Activated CD4-positive, alpha-beta memory T cell treated with anti-CD3 and anti-CD28 coated beads for 36 hours (primary cell): ENCODE measurements at regions not wholly inside any gene's neighbourhood (a gene's known extent, or its start where the extent isn't known, plus 50 kb on each side); places are given as distances from the start of the nearest gene placed in this dataset.

Experiments used
- CTCF ChIA-PET: fragments of 350-600 bp; sonication (Branson Sonifier 250); formaldehyde crosslinking; loops from one replicate; lab custom pipeline; 2021; ENCODE audit warnings: antibody characterized with exemption, inconsistent platforms; lab: Charles Lee
- POLR2A ChIA-PET: fragments of 350-600 bp; sonication (Branson Sonifier 250); formaldehyde crosslinking; loops from one replicate; lab custom pipeline; 2021; ENCODE audit warnings: antibody characterized with exemption; lab: Charles Lee
- DNase-seq: peaks from one replicate; pipeline ENCODE4 v3.0.0-alpha.2; 2020
- H3K27ac Mint-ChIP-seq: one replicate; pipeline ENCODE4 v1.8.0; 2021; ENCODE audit warnings: mixed read lengths
- H3K27me3 Mint-ChIP-seq: one replicate; pipeline ENCODE4 v1.8.0; 2021; ENCODE audit warnings: mixed read lengths
- H3K36me3 Mint-ChIP-seq: one replicate; pipeline ENCODE4 v1.8.0; 2021; ENCODE audit warnings: mixed read lengths
- H3K4me1 Mint-ChIP-seq: one replicate; pipeline ENCODE4 v1.8.0; 2021; ENCODE audit warnings: low read depth, mixed read lengths
- H3K4me3 Mint-ChIP-seq: one replicate; pipeline ENCODE4 v1.8.0; 2021; ENCODE audit warnings: mild to moderate bottlenecking, mixed read lengths
- H3K9me3 Mint-ChIP-seq: one replicate; pipeline ENCODE4 v1.8.0; 2021; ENCODE audit warnings: mixed read lengths
- intact Hi-C: fragments of 100-400 bp; cut with micrococcal nuclease; formaldehyde crosslinking; loops from one replicate; pipeline ENCODE4 v1.15.1; 2023

- H3K4me1 Mint-ChIP-seq: no peaks in the 10 kb centered on the region
- no peak overlapping the region for H3K4me3 Mint-ChIP-seq
- peaks cover 9% of the 10 kb centered on the region for H3K9me3 Mint-ChIP-seq
- no peaks in the 10 kb centered on the region for H3K27me3 Mint-ChIP-seq
- CTCF ChIA-PET: no interaction called here
- no peak for DNase-seq
- H3K27ac Mint-ChIP-seq: no peak overlapping the region
- intact Hi-C loops: no loop called here
- POLR2A ChIA-PET: no interaction called here
- no peaks in the 10 kb centered on the region for H3K36me3 Mint-ChIP-seq
Observed at GRCh38 chr4:45985038-45985437, 138.8 kb downstream of the GABRG1 start.

- POLR2A ChIA-PET: no interaction called here
- Mint-ChIP-seq H3K36me3 (no peaks in the 10 kb centered on the region), H3K4me3 (no peak overlapping the region), H3K4me1 (no peaks in the 10 kb centered on the region), H3K27me3 (no peaks in the 10 kb centered on the region), H3K27ac (no peak overlapping the region), H3K9me3 (peaks cover 23% of the 10 kb centered on the region)
- CTCF ChIA-PET: interaction anchor here (0.5 kb wide), 1 partner anchor 1206 kb away, joined by 3 read pairs; no protein-coding TSS in a partner anchor
- intact Hi-C loops: no loop called here
- no peak for DNase-seq
Observed at GRCh38 chr4:45971108-45971507, 152.7 kb downstream of the GABRG1 start.

- no peaks in the 10 kb centered on the region for H3K36me3 Mint-ChIP-seq
- H3K27ac Mint-ChIP-seq: no peak overlapping the region
- no peak for DNase-seq
- no peak overlapping the region for H3K4me3 Mint-ChIP-seq
- no peaks in the 10 kb centered on the region for H3K27me3 Mint-ChIP-seq
- intact Hi-C loops: no loop called here
- no peaks in the 10 kb centered on the region for H3K4me1 Mint-ChIP-seq
- ChIA-PET POLR2A (no interaction called here), CTCF (no interaction called here)
- peaks cover 20% of the 10 kb centered on the region for H3K9me3 Mint-ChIP-seq
Observed at GRCh38 chr4:45957353-45957752, 166.5 kb downstream of the GABRG1 start.

GRCh38 chr4:45954276-45954675 is 169.6 kb downstream of the GABRG1 start:
- H3K9me3 Mint-ChIP-seq: peaks cover 15% of the 10 kb centered on the region
- no peaks in the 10 kb centered on the region for H3K27me3 Mint-ChIP-seq
- intact Hi-C loops: no loop called here
- no peak for DNase-seq
- no peaks in the 10 kb centered on the region for H3K4me1 Mint-ChIP-seq
- H3K4me3 Mint-ChIP-seq: no peak overlapping the region
- H3K27ac Mint-ChIP-seq: no peak overlapping the region
- H3K36me3 Mint-ChIP-seq: no peaks in the 10 kb centered on the region
- POLR2A ChIA-PET: no interaction called here
- CTCF ChIA-PET: no interaction called here

- Mint-ChIP-seq H3K27ac (no peak overlapping the region), H3K36me3 (no peaks in the 10 kb centered on the region), H3K4me3 (no peak overlapping the region), H3K9me3 (peaks cover 16% of the 10 kb centered on the region), H3K4me1 (no peaks in the 10 kb centered on the region), H3K27me3 (no peaks in the 10 kb centered on the region)
- ChIA-PET POLR2A (no interaction called here), CTCF (no interaction called here)
- intact Hi-C loops: no loop called here
- DNase-seq: no peak
Observed at GRCh38 chr4:45951153-45951552, 172.7 kb downstream of the GABRG1 start.

- Mint-ChIP-seq H3K9me3 (peaks cover 11% of the 10 kb centered on the region), H3K4me3 (no peak overlapping the region), H3K27ac (no peak overlapping the region), H3K27me3 (no peaks in the 10 kb centered on the region), H3K36me3 (no peaks in the 10 kb centered on the region), H3K4me1 (no peaks in the 10 kb centered on the region)
- ChIA-PET POLR2A (no interaction called here), CTCF (no interaction called here)
- intact Hi-C loops: no loop called here
- no peak for DNase-seq
Observed at GRCh38 chr4:45946699-45947098, 177.2 kb downstream of the GABRG1 start.

- no peaks in the 10 kb centered on the region for H3K4me1 Mint-ChIP-seq
- no peak overlapping the region for H3K4me3 Mint-ChIP-seq
- H3K27ac Mint-ChIP-seq: no peak overlapping the region
- no peak for DNase-seq
- intact Hi-C loops: no loop called here
- ChIA-PET CTCF (no interaction called here), POLR2A (no interaction called here)
- no peaks in the 10 kb centered on the region for H3K27me3 Mint-ChIP-seq
- peaks cover 10% of the 10 kb centered on the region for H3K9me3 Mint-ChIP-seq
- no peaks in the 10 kb centered on the region for H3K36me3 Mint-ChIP-seq
Observed at GRCh38 chr4:45944000-45944399, 179.9 kb downstream of the GABRG1 start.

GRCh38 chr4:45939056-45939455 is 184.8 kb downstream of the GABRG1 start:
- intact Hi-C loops: no loop called here
- DNase-seq: no peak
- H3K36me3 Mint-ChIP-seq: no peaks in the 10 kb centered on the region
- POLR2A ChIA-PET: no interaction called here
- H3K27ac Mint-ChIP-seq: no peak overlapping the region
- no peaks in the 10 kb centered on the region for H3K4me1 Mint-ChIP-seq
- H3K9me3 Mint-ChIP-seq: peaks cover 12% of the 10 kb centered on the region
- no peaks in the 10 kb centered on the region for H3K27me3 Mint-ChIP-seq
- CTCF ChIA-PET: no interaction called here
- no peak overlapping the region for H3K4me3 Mint-ChIP-seq

GRCh38 chr4:45931154-45931553 is 192.7 kb downstream of the GABRG1 start:
- ChIA-PET POLR2A (no interaction called here), CTCF (no interaction called here)
- Mint-ChIP-seq H3K27me3 (no peaks in the 10 kb centered on the region), H3K27ac (no peak overlapping the region), H3K9me3 (peaks cover 9% of the 10 kb centered on the region), H3K4me1 (no peaks in the 10 kb centered on the region), H3K36me3 (no peaks in the 10 kb centered on the region), H3K4me3 (no peak overlapping the region)
- no peak for DNase-seq
- intact Hi-C loops: no loop called here

GRCh38 chr4:45927641-45928040 is 196.2 kb downstream of the GABRG1 start:
- Mint-ChIP-seq H3K27ac (no peak overlapping the region), H3K4me1 (no peaks in the 10 kb centered on the region), H3K27me3 (no peaks in the 10 kb centered on the region), H3K36me3 (no peaks in the 10 kb centered on the region), H3K9me3 (peaks cover 6% of the 10 kb centered on the region), H3K4me3 (no peak overlapping the region)
- POLR2A ChIA-PET: no interaction called here
- intact Hi-C loops: no loop called here
- DNase-seq: no peak
- CTCF ChIA-PET: no interaction called here

GRCh38 chr4:45925809-45926208 is 198.0 kb downstream of the GABRG1 start:
- Mint-ChIP-seq H3K9me3 (peaks cover 6% of the 10 kb centered on the region), H3K27ac (no peak overlapping the region), H3K4me3 (no peak overlapping the region), H3K4me1 (no peaks in the 10 kb centered on the region), H3K27me3 (no peaks in the 10 kb centered on the region), H3K36me3 (no peaks in the 10 kb centered on the region)
- intact Hi-C loops: no loop called here
- no peak for DNase-seq
- POLR2A ChIA-PET: no interaction called here
- CTCF ChIA-PET: no interaction called here

- intact Hi-C loops: no loop called here
- peaks cover 11% of the 10 kb centered on the region for H3K9me3 Mint-ChIP-seq
- H3K27ac Mint-ChIP-seq: no peak overlapping the region
- no peaks in the 10 kb centered on the region for H3K27me3 Mint-ChIP-seq
- DNase-seq: no peak
- H3K36me3 Mint-ChIP-seq: no peaks in the 10 kb centered on the region
- H3K4me1 Mint-ChIP-seq: no peaks in the 10 kb centered on the region
- POLR2A ChIA-PET: no interaction called here
- CTCF ChIA-PET: no interaction called here
- no peak overlapping the region for H3K4me3 Mint-ChIP-seq
Observed at GRCh38 chr4:45920861-45921260, 203.0 kb downstream of the GABRG1 start.

- no peaks in the 10 kb centered on the region for H3K36me3 Mint-ChIP-seq
- H3K4me1 Mint-ChIP-seq: no peaks in the 10 kb centered on the region
- no peak for DNase-seq
- intact Hi-C loops: no loop called here
- no peaks in the 10 kb centered on the region for H3K27me3 Mint-ChIP-seq
- ChIA-PET POLR2A (no interaction called here), CTCF (no interaction called here)
- peaks cover 29% of the 10 kb centered on the region for H3K9me3 Mint-ChIP-seq
- H3K27ac Mint-ChIP-seq: no peak overlapping the region
- no peak overlapping the region for H3K4me3 Mint-ChIP-seq
Observed at GRCh38 chr4:45910511-45910910, 213.3 kb downstream of the GABRG1 start.
